WI38 (cell line): ENCODE measurements at regions not wholly inside any gene's neighbourhood (a gene's known extent, or its start where the extent isn't known, plus 50 kb on each side); places are given as distances from the start of the nearest gene placed in this dataset.

Source experiments
- H3K4me3 ChIP-seq: 2 replicates; pipeline ENCODE4 v1.5.1; 2011; ENCODE audit warnings: low read depth, mild to moderate bottlenecking, control low read depth, low read length
- TF ChIP-seq, protein P1 (sequence below): IDR thresholded peaks from 2 replicates; pipeline ENCODE4 v1.5.1; 2012; ENCODE audit warnings: low read depth, mild to moderate bottlenecking, control low read depth, low read length

DNA sequence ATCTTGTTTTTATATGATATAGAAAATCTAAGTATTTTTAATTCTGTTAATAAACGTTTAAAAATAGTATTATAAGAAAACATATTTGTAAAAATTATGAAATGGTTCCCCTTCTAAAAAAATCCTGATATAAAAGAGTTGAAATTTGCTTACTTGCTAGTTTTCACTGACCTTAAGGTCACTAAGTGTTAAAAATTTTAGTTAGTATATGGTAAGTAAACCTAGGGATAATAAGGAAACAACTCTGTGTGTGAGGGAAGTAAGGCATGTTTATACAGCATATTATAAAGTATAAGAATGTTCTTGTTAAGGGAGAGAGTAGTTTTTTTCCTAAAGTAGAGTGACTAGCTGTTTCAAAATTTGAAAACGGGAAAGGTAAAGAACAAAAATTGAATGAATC lies 130.9 kb upstream of the LYPLAL1 start:
- TF ChIP-seq, protein P1, sequence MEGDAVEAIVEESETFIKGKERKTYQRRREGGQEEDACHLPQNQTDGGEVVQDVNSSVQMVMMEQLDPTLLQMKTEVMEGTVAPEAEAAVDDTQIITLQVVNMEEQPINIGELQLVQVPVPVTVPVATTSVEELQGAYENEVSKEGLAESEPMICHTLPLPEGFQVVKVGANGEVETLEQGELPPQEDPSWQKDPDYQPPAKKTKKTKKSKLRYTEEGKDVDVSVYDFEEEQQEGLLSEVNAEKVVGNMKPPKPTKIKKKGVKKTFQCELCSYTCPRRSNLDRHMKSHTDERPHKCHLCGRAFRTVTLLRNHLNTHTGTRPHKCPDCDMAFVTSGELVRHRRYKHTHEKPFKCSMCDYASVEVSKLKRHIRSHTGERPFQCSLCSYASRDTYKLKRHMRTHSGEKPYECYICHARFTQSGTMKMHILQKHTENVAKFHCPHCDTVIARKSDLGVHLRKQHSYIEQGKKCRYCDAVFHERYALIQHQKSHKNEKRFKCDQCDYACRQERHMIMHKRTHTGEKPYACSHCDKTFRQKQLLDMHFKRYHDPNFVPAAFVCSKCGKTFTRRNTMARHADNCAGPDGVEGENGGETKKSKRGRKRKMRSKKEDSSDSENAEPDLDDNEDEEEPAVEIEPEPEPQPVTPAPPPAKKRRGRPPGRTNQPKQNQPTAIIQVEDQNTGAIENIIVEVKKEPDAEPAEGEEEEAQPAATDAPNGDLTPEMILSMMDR: no peak

GRCh38 chr1:219045246-219045645 lies 128.4 kb upstream of the LYPLAL1 start:
- TF ChIP-seq, protein P1: no peak
- no peak overlapping the region for H3K4me3 ChIP-seq

More for the DNA sequence above, 130.9 kb upstream of the LYPLAL1 start:
- H3K4me3 ChIP-seq: no peak overlapping the region

DNA sequence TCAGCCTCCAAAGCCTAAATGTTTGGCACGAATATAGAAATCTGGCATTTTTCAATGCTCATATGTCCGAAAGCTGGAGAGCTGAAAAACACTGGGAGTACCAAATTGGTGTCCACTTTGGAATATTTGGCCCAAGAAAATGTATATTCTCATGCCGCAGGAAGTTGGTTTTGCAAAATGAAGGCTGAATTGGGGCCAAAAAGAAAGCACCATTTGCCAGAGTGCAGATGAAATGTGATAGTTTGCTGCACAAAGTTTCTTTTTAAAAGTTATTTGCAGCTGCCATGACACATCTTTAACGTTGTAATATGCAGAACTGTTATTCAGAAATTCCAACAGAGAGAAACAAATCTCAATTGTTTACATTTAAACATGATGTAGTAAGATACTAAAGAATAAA lies 124.2 kb upstream of the LYPLAL1 start:
- TF ChIP-seq, protein P1: no peak
- peak overlapping the region; percentile 14; the same call in 1 of the 2 replicates for H3K4me3 ChIP-seq

DNA sequence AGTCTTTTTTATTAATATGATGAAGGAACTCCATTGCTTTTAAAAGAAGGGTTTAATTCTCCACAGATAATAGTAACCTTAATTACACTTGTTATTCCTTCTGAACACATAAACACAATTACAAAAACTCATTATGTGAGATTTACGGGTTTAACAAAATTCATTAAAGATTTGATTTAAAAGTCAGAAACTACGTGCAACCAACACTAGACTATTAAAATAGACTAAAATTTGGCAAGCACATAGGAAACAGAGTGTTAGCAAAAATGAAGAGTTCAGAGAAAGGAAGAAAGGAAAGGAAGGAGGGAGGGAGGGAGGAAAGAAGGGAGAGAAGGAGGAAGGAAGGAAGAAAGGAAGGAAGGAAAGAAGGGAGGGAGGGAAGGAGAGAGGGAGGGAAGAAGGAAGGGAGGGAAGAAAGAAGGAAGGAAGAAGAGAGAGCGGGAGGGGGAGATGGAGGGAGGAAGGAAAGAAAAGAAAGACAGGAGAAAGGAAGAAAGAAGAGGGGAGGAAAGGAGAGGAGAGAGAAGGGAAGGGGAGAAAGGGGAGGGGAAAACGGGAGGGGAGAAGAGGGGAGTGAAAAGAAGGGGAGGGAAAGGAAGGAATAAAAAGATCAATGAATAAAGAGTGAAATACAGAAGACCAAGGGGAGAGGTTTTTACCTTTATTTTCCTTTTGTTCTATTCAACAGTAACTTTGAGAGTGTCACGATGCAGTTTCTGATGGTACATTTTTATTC lies 123.4 kb upstream of the LYPLAL1 start:
- TF ChIP-seq, protein P1: no peak
- H3K4me3 ChIP-seq: no peak overlapping the region

DNA sequence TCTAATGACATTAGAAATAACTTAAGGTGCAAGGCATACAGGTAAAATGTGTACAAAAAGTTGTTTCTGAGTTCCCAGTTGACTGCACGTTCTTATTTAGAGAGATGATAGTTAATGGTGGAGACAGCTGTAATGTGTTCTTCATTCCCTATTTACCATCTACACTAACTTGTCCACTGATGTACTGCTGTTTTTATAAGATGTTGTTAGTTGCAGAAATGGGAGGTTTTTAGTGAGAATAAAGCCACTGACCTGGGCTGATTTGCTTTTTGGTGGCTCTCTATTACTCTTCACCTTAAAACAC lies 122.9 kb upstream of the LYPLAL1 start:
- no peak overlapping the region for H3K4me3 ChIP-seq
- TF ChIP-seq, protein P1: no peak

- no peak overlapping the region for H3K4me3 ChIP-seq
- TF ChIP-seq, protein P1: no peak
These were observed 122.1 kb upstream of the LYPLAL1 start for GRCh38 chr1:219051547-219051946.

GRCh38 chr1:219058891-219059820 lies 114.5 kb upstream of the LYPLAL1 start:
- no peak overlapping the region for H3K4me3 ChIP-seq
- TF ChIP-seq, protein P1: no peak
